ENCODE measurements at regions not wholly inside any gene's neighbourhood (a gene's known extent, or its start where the extent isn't known, plus 50 kb on each side); places are given as distances from the start of the nearest gene placed in this dataset.

DNA sequence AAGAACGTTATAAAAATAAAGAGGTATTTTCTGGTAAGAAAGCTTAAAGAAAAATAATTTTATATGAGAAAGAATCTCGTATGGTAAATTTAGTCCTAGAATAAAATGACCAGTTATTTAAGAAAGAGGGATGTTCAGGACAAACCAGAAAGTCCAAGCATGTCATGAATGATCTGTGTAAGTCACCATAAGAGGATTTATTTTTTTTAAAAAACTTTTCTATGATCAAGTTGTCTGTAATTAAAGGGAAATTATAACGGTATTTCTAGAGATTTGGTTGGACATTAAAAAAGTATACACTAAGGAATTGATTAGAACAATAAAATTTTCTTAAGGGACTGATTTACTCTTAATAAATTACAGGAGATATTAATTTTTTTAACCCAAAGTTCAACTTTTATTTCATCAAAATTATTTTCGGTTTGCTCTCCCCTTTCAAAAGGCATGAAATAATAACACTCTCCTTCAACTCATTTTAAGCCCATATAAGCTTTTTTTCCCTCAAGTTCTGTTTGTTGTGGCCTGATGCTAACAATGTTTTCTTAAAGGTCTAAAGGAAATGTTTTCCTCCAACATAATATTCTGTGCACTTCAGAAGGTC, 49.9 kb upstream of the CPSF6 start:
- DNase-seq (ENCODE audit: low spot score) = no peak

Measured in pons (tissue), 1 donor.